NCI-H2227 (cell line): ENCODE measurements at regions not wholly inside any gene's neighbourhood (a gene's known extent, or its start where the extent isn't known, plus 50 kb on each side); places are given as distances from the start of the nearest gene placed in this dataset.
"Not testable (repeated sequence)": the region's sequence is repeated elsewhere in the genome, so short reads cannot be mapped to it uniquely, and the experiment has no call there.

Experiments
- DNase-seq: peaks from one replicate; lab custom pipeline; 2025; ENCODE audit not compliant: unreplicated experiment; lab: John Stamatoyannopoulos, UW

DNA sequence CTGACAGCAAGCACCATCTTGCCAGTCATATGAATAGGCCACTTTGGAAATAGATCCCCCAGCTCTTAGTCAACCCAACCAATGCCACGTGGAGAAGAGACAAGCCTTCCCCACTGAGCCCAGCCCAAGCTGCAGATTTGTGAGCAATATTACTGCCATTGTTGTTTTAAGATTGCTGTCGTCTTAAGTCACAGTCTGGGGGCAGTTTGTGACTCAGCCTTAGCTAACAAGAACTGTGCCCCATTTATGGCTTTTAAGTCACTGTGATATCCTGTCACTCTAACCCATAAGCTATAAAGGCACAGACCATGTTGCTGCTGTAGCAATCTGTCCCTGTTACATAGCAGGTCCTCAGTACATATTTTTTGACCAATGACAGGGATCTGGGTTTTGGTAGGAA, 464.2 kb downstream of the MED13L start:
- DNase-seq, result no peak

GRCh38 chr12:115811929-115812328, 465.6 kb downstream of the MED13L start:
- no peak for DNase-seq

- no peak for DNase-seq
Observed at GRCh38 chr12:115811045-115811444, 466.4 kb downstream of the MED13L start.

DNA sequence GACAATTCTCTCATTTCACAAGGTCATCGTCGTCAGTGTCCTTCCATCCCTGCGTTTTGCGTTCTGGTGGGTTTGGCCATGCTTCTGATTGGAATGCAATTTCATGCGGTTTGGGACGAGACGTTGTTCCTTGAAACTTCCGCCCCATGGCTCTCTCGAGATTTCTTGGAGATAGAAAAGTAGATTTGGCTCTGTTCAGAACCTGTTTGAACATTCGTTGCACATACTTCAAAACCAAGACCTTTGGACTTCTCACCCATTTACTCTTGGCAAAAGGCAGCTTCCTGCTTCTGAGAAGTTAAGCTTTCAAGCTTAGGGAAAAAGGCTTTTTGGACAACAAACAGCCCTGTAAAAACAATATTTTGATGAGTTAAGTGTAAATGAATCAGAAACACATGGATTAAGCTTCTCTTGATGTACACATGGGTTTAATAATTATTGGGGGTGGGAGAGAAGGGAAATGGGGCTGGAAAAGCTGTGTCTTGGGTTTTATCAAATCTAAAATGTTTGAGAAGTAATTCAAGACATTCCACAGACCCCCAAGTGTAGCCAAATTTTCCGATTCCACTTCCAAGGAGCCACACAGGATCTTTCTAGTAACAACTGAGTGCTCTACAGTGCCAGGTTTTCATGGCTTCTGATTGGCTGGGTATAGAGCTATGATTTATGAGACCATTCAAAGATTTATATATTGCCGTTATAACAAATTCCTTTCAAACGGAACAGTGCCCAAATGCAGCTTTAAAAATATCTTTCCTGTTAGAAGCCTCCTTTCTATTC, 467.2 kb downstream of the MED13L start:
- no peak for DNase-seq

- DNase-seq, result no peak
Observed at GRCh38 chr12:115806000-115806399, 471.5 kb downstream of the MED13L start.

GRCh38 chr12:115802767-115803166, 474.7 kb downstream of the MED13L start:
- no peak for DNase-seq

DNA sequence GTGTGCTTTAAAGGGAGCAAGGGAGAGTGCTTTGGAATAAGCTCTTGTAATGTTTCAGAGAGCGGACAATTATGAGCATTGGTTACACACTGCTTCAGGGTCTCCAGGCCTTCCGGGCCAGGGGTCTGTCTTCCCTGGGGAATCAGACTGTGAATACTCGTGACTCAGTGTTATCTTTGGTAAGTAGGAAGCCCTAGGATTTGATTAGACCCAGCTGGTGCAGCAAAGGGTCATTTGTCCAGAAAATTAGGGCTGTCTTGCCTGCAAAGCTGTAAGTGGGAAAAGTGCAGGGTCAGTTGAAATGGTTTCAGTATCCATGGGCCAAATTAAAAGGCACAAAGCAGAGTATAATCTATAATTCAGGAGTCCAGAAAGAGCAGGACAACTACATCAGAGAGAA, 475.6 kb downstream of the MED13L start:
- no peak for DNase-seq

DNA sequence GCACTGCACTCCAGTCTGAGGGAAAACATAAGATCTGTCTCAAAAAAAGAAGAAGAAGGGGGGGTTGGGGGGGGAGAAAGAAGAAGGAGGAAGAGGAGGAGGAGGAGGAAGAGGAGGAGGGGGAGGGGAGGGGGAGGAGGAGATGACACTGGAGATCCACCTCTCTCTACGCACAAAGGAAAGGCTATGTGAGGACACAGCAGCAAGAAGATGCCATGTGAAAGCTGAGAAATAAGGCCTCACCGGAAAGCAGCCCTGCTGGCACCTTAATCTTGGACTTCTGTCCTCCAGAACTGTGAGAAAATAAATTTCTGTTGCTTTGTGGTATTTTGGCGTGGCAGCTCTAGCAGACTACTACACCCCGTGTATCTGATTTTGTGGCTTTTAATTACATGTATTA, 477.9 kb downstream of the MED13L start:
- DNase-seq, result no peak

- DNase-seq, result no peak
Observed at GRCh38 chr12:115798309-115798917, 479.1 kb downstream of the MED13L start.

GRCh38 chr12:115794659-115795081, 482.8 kb downstream of the MED13L start:
- DNase-seq, result no peak

GRCh38 chr12:115791331-115791730, 486.2 kb downstream of the MED13L start:
- DNase-seq, result no peak

DNA sequence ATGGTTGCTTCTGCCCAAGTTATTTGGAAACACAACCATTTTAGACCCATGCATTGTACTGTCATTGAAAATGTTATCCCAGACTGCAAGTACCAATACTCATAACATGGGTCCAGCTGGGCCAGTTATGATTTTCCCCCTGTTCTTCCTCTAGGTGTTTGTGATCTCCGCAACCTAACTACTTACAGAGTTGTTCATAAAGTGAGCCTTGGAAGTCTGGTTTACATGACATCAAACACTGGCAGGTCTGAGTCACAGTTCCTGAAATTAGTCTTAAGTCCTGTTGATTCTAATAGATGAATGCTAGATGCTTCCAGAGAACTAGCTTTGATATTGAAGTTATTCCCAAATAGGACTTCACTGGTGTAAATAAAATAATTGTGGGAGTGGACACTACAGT, 487.0 kb downstream of the MED13L start:
- no peak for DNase-seq

DNA sequence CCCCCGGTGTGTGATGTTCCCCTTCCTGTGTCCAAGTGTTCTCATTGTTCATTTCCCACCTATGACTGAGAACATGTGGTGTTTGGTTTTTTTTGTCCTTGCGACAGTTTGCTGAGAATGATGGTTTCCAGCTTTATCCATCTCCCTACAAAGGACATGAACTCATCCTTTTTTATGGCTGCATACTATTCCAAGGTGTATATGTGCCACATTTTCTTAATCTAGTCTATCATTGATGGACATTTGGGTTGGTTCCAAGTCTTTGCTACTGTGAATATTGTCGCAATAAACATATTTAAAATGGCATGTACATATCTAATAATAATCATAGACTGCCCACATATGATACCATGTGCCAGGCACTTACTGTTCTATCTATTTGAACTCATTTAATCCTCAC, 491.0 kb downstream of the MED13L start:
- DNase-seq, result not testable (repeated sequence)

DNA sequence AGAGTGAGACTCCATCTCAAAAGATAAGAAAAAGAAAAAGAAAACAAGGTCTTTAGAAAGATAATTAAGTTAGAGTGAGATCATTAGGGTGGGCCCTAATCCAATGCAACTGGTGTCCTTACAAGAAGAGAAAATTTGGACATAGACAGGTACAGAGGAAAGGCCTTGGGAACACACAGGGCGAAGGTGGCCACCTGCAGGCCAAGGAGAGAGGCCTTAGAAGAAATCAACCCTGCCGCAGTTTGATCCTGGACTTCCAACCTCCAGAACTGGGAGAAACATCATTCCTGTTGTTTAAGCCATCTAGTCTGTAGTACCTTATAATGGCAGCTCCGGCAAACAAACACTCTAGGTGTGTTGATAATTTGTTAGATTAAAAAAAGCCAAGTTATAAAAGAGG, 491.9 kb downstream of the MED13L start:
- no peak for DNase-seq

GRCh38 chr12:115776399-115776798, 501.1 kb downstream of the MED13L start:
- no peak for DNase-seq

- DNase-seq, result no peak
Observed at GRCh38 chr12:115774148-115774895, 503.2 kb downstream of the MED13L start.

DNA sequence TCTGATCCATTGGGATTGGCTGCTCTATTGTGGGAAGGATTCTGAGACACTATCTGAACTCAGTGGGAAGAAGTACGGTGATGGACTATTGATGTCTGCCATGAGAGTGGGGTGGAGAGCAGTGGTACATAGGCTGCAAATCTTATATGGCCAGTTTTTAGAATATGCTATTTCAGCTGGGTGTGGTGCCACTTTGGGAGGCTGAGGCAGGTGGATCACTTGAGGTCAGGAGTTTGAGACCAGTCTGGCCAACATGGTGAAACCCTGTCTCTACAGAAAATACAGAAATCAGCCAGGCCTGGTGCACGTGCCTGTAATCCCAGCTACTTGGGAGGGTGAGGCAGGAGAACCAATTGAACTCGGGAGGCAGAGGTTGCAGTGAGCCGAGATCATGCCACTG, 505.9 kb downstream of the MED13L start:
- DNase-seq, result no peak

GRCh38 chr12:115771065-115771464, 506.4 kb downstream of the MED13L start:
- no peak for DNase-seq

DNA sequence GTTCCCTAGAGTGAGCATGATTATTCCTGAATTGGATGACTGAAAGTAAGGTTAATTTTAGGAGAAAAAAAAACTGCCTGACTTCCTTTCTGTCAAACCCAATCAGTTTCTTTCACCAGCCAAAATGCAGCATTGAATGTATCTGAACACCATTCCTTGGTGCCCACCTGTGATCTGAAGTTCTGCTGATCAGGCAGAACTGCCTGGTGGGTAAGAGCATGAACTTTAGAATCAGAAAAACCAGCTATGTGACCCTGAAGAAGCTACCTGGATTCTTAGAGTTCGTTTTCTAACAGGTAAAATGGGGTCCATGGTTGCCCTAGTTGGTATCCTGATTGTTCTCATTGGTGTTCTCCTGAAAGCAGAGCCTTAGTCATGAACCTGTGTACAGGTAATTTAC, 506.9 kb downstream of the MED13L start:
- no peak for DNase-seq

DNA sequence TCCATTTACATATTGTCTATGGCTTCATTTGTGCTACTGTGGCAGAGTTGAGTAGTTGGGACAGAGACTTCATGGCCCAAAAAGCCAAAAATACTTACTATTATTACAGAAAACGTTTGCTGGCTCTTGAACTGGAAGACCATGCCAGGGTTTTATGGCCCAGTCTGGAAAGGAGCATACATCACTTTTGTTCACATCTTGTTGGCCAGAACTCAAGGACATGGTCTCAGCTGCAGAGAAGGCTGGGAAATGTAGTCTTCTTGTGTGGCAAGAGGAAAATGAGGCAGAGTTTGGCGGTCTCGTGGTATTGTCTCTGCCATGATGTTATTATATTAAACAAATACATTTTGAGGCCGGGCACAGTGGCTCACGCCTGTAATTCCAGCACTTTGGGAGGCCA, 509.6 kb downstream of the MED13L start:
- no peak for DNase-seq

DNA sequence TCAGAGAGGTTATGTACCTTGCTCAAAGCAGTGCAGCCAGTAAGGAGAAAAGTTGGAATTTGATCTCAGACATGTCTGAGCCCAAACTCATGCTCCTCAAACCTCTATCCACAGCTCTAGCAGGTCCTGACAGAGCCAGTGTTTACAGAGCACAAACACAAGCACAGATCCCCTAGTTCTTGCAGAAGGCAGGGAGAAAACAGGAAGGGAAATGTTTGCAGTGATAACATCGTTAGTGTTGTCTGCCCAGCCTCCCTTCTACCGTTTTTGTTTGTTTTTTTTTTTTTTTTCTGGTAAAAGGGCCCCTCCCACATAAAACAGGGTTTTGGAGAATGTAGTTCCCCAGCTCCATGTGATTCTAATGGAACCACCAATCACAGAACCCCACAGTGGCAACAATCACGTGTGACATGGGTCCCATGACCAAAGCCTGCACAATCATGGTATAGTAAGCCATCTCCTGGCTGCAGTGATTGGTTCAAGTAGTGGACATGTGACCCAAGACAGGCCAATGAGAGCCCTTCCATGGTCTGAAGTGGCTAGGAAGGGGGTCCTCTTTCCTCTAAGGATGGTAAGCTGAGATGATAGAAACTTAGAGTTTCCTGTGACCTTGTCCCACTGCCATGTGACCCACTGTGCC, 513.4 kb downstream of the MED13L start:
- no peak for DNase-seq

- no peak for DNase-seq
Observed at GRCh38 chr12:115763376-115763775, 514.1 kb downstream of the MED13L start.
